HFF-Myc (cell line): ENCODE measurements at regions not wholly inside any gene's neighbourhood (a gene's known extent, or its start where the extent isn't known, plus 50 kb on each side); places are given as distances from the start of the nearest gene placed in this dataset.

ENCODE experiments used
- DNase-seq: peaks from one replicate; pipeline ENCODE4 v3.0.0-alpha.2; 2011; ENCODE audit warnings: low read depth; ENCODE audit errors: extremely low read depth
- H3K4me3 ChIP-seq: replicated peaks from 2 replicates; pipeline ENCODE4 v1.5.1; 2011; ENCODE audit warnings: low read depth, mild to moderate bottlenecking, control low read depth, low read length
- CTCF ChIP-seq: IDR thresholded peaks from 2 replicates; pipeline ENCODE4 v1.5.1; 2012; ENCODE audit warnings: mild to moderate bottlenecking, low read depth, low read length, control low read depth; ENCODE audit errors: missing control alignments

- TF ChIP-seq CTCF = no peak
- H3K4me3 ChIP-seq = no peak overlapping the region
- DNase-seq = no peak
Observed at GRCh38 chr12:66901138-66901932, 222.5 kb upstream of the GRIP1 start.

- H3K4me3 ChIP-seq = no peak overlapping the region
- DNase-seq = no peak
- no peak for TF ChIP-seq CTCF
Observed at GRCh38 chr12:66902020-66902419, 223.1 kb upstream of the GRIP1 start.

GRCh38 chr12:66903782-66904396 is 225.0 kb upstream of the GRIP1 start:
- TF ChIP-seq CTCF = no peak
- no peak for DNase-seq
- no peak overlapping the region for H3K4me3 ChIP-seq

GRCh38 chr12:66905201-66905600 is 226.3 kb upstream of the GRIP1 start:
- no peak for TF ChIP-seq CTCF
- H3K4me3 ChIP-seq = no peak overlapping the region
- no peak for DNase-seq

- no peak for DNase-seq
- TF ChIP-seq CTCF = no peak
- no peak overlapping the region for H3K4me3 ChIP-seq
Observed at GRCh38 chr12:66910366-66910974, 231.6 kb upstream of the GRIP1 start.

- H3K4me3 ChIP-seq = no peak overlapping the region
- no peak for DNase-seq
- no peak for TF ChIP-seq CTCF
Observed at GRCh38 chr12:66915306-66915904, 236.5 kb upstream of the GRIP1 start.
